OCI-LY1 (cell line): ENCODE measurements at regions not wholly inside any gene's neighbourhood (a gene's known extent, or its start where the extent isn't known, plus 50 kb on each side); places are given as distances from the start of the nearest gene placed in this dataset.

Source experiments
- EZH2 ChIP-seq: fragments of 200-600 bp; sonication (generic), shearing (Covaris generic); IDR thresholded peaks from 2 replicates; pipeline ENCODE4 v1.8.0; 2017; ENCODE audit warnings: borderline replicate concordance, mixed run types, mild to moderate bottlenecking, antibody characterized with exemption, low read length, moderate library complexity, mixed read lengths
- TF ChIP-seq, protein P1 (sequence below): fragments of 200-600 bp; sonication (generic), shearing (Covaris generic); IDR thresholded peaks from 2 replicates; pipeline ENCODE4 v1.5.1; 2017; ENCODE audit warnings: mild to moderate bottlenecking, antibody characterized with exemption, low read length, moderate library complexity, mixed read lengths

GRCh38 chr12:20018406-20018805, 349.9 kb upstream of the PDE3A start:
- TF ChIP-seq EZH2 = no peak
- TF ChIP-seq, protein P1, sequence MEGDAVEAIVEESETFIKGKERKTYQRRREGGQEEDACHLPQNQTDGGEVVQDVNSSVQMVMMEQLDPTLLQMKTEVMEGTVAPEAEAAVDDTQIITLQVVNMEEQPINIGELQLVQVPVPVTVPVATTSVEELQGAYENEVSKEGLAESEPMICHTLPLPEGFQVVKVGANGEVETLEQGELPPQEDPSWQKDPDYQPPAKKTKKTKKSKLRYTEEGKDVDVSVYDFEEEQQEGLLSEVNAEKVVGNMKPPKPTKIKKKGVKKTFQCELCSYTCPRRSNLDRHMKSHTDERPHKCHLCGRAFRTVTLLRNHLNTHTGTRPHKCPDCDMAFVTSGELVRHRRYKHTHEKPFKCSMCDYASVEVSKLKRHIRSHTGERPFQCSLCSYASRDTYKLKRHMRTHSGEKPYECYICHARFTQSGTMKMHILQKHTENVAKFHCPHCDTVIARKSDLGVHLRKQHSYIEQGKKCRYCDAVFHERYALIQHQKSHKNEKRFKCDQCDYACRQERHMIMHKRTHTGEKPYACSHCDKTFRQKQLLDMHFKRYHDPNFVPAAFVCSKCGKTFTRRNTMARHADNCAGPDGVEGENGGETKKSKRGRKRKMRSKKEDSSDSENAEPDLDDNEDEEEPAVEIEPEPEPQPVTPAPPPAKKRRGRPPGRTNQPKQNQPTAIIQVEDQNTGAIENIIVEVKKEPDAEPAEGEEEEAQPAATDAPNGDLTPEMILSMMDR = no peak
